K562 (cell line): ENCODE measurements at regions not wholly inside any gene's neighbourhood (a gene's known extent, or its start where the extent isn't known, plus 50 kb on each side); places are given as distances from the start of the nearest gene placed in this dataset.
"Not testable (repeated sequence)": the region's sequence is repeated elsewhere in the genome, so short reads cannot be mapped to it uniquely, and the experiment has no call there.

Experiments
- ATAC-seq: fragments of 200-7000 bp; cut with Tn5 transposase; 3 replicates; pipeline ENCODE4 v1.9.1; 2020; ENCODE audit warnings: moderate library complexity
- BruUV-seq: library from RNA; stranded (reverse); fragments of 400-500 nt; replicated peaks from 2 replicates; lab custom pipeline; 2021; lab: Mats Ljungman, UMichigan
- CTCF ChIA-PET: fragments of 300-600 bp; formaldehyde crosslinking; extraction: SDS; loops from one replicate; lab custom pipeline; 2021; ENCODE audit warnings: low intra/inter-chr PET ratio; lab: Yijun Ruan, JAX
- POLR2A ChIA-PET: fragments of 300-600, 350-650 bp; sonication (Branson Sonifier 250); formaldehyde crosslinking; extraction: SDS; loops from one replicate; lab custom pipeline; 2021; ENCODE audit warnings: antibody characterized with exemption, inconsistent platforms; lab: Yijun Ruan, JAX
- DNase-seq, 4 experiments: peaks; one replicate each; pipeline versions ENCODE4 v3.0.0 to v3.0.0-alpha.2; 2011 to 2018; ENCODE audit warnings: low spot score in 3 of 4, mixed read lengths in 3 of 4; ENCODE audit errors: extremely low read depth in 1 of 4
- FAIRE-seq: peaks from 2 replicates; lab custom pipeline; 2011; peaks lifted over from hg19 to GRCh38; lab: Jason Lieb, UNC
- H2AFZ ChIP-seq: 2 replicates; pipeline ENCODE4 v1.6.0; 2011; ENCODE audit warnings: low read depth, low read length, control low read depth, inconsistent platforms
- H3K27ac ChIP-seq: fragments of 200-600 bp; 3 replicates; pipeline ENCODE4 v1.8.0; 2011; ENCODE audit warnings: low read depth, mild to moderate bottlenecking, control low read depth, inconsistent platforms, low read length, moderate library complexity, mixed read lengths; ENCODE audit errors: extremely low read depth
- H3K27me3 ChIP-seq, 2 experiments: fragments of 300-600 bp in 1 of 2; 2 replicates in 1 of 2; 3 replicates in 1 of 2; pipeline versions ENCODE4 v1.6.0 to v1.8.0; 2011; ENCODE audit warnings: inconsistent platforms in 2 of 2, low read length in 2 of 2, mild to moderate bottlenecking in 1 of 2, mixed read lengths in 1 of 2, moderate library complexity in 1 of 2; ENCODE audit not compliant: control insufficient read depth in 2 of 2, insufficient read depth in 2 of 2
- H3K36me3 ChIP-seq: fragments of 300-600 bp; 3 replicates; pipeline ENCODE4 v1.8.0; 2011; ENCODE audit warnings: mild to moderate bottlenecking, low read length, inconsistent platforms; ENCODE audit not compliant: control insufficient read depth, insufficient read depth
- H3K4me1 ChIP-seq, 2 experiments: fragments of 200-600 bp in 1 of 2; replicated peaks in 1 of 2; 2 replicates in 1 of 2; 3 replicates in 1 of 2; pipeline versions ENCODE4 v1.5.1 to v1.8.0; 2011; ENCODE audit warnings: inconsistent platforms in 2 of 2, low read length in 2 of 2, mild to moderate bottlenecking in 1 of 2, mixed read lengths in 1 of 2, moderate library complexity in 1 of 2; ENCODE audit not compliant: control insufficient read depth in 2 of 2, insufficient read depth in 2 of 2
- H3K4me2 ChIP-seq: 2 replicates; pipeline ENCODE4 v1.6.1; 2011; ENCODE audit warnings: low read length, control low read depth, inconsistent platforms, mixed read lengths; ENCODE audit not compliant: insufficient read depth
- H3K4me3 ChIP-seq: fragments of 200-600 bp; sonication (generic), shearing (Covaris generic); 2 replicates; pipeline ENCODE4 v1.5.1; 2016; ENCODE audit warnings: control low read depth, inconsistent platforms
- H3K79me2 ChIP-seq: fragments of 200-600 bp; 3 replicates; pipeline ENCODE4 v1.8.0; 2011; ENCODE audit warnings: low read length, inconsistent platforms; ENCODE audit not compliant: control insufficient read depth, insufficient read depth
- H3K9ac ChIP-seq, 2 experiments: 2 replicates each; pipeline versions ENCODE4 v1.6.0 to v1.6.1; 2011; ENCODE audit warnings: low read depth in 2 of 2, low read length in 2 of 2, control low read depth in 1 of 2, inconsistent platforms in 1 of 2, mild to moderate bottlenecking in 1 of 2, mixed read lengths in 1 of 2; ENCODE audit not compliant: insufficient read depth in 1 of 2
- H3K9me1 ChIP-seq: one replicate; pipeline ENCODE4 v1.6.0; 2011; ENCODE audit warnings: inconsistent platforms, mild to moderate bottlenecking, low read length, moderate library complexity; ENCODE audit not compliant: control insufficient read depth, insufficient read depth
- H3K9me3 ChIP-seq: replicated peaks from 2 replicates; pipeline ENCODE4 v1.5.1; 2011; ENCODE audit warnings: low read depth, low read length, inconsistent platforms; ENCODE audit not compliant: control insufficient read depth, insufficient read depth
- H4K20me1 ChIP-seq: replicated peaks from 2 replicates; pipeline ENCODE4 v1.6.1; 2011; ENCODE audit warnings: low read length, inconsistent platforms, mixed read lengths; ENCODE audit not compliant: control insufficient read depth, insufficient read depth
- HMBOX1 ChIP-seq: sonication (generic); IDR thresholded peaks from 2 replicates; pipeline ENCODE4 v1.6.1; 2016
- ID3 ChIP-seq, 2 experiments: fragments of 250-450 bp in 1 of 2; fragments of 450-650 bp in 1 of 2; sonication (Bioruptor Pico) in 1 of 2; IDR thresholded peaks; 2 replicates each; pipeline versions ENCODE4 v1.6.1 to v1.8.0; 2016 to 2021; ENCODE audit warnings: mild to moderate bottlenecking in 2 of 2, moderate library complexity in 2 of 2, missing compliant biosample characterization in 1 of 2, missing genetic modification characterization in 1 of 2
- THAP7 ChIP-seq: fragments of 250-450 bp; sonication (Bioruptor Pico); IDR thresholded peaks from 2 replicates; pipeline ENCODE4 v1.5.0; 2021
- WGBS: fragments of 100-300 bp; shearing (Covaris generic); methylation state at CpG from one replicate; pipeline ENCODE4 v1.1.6; 2016; ENCODE audit warnings: low coverage, mixed read lengths; ENCODE audit not compliant: insufficient coverage; ENCODE audit errors: missing lambda C conversion rate; 5-methylcytosine and 5-hydroxymethylcytosine counted together
- in situ Hi-C: fragments of 300-500 bp; cut with MboI; formaldehyde crosslinking; loops from 4 replicates; pipeline ENCODE4 v1.15.0; 2018; ENCODE audit warnings: inconsistent platforms, mixed read lengths
- intact Hi-C: fragments of 100-400 bp; cut with micrococcal nuclease; formaldehyde crosslinking; loops from 2 replicates; pipeline ENCODE4 v1.14.2; 2022

GRCh38 chr22:33986954-33987353, 66.7 kb upstream of the LARGE1 start (continued):
- TF ChIP-seq THAP7 (CRISPR knock-in tag) (no peak), HMBOX1 (no peak), ID3 (CRISPR knock-in tag; IDR thresholded peaks at IDR 0.05) (no peak), ID3 (tag; IDR thresholded peaks at IDR 0.05) (no peak)

GRCh38 chr22:33989263-33989662, 69.0 kb upstream of the LARGE1 start:
- FAIRE-seq, H3K4me2 ChIP-seq, H2AFZ ChIP-seq, ATAC-seq, H3K9me3 ChIP-seq, POLR2A ChIA-PET, H3K4me3 ChIP-seq, H3K36me3 ChIP-seq, in situ Hi-C loops, BruUV-seq, H3K4me1 ChIP-seq, H4K20me1 ChIP-seq, H3K9me1 ChIP-seq, CTCF ChIA-PET, DNase-seq, H3K27me3 ChIP-seq, intact Hi-C loops, H3K9ac ChIP-seq, H3K79me2 ChIP-seq, H3K27ac ChIP-seq: not testable (repeated sequence)
- WGBS: 11% methylated on average over 5 of the region's 7 CpGs
